SK-N-MC (cell line): ENCODE measurements at regions not wholly inside any gene's neighbourhood (a gene's known extent, or its start where the extent isn't known, plus 50 kb on each side); places are given as distances from the start of the nearest gene placed in this dataset.

Source experiments
- EZH2 ChIP-seq: fragments of 200-600 bp; sonication (generic); IDR thresholded peaks from one replicate; pipeline ENCODE4 v1.6.1; 2017; ENCODE audit warnings: antibody characterized with exemption
- POLR2AphosphoS5 ChIP-seq: IDR thresholded peaks from 2 replicates; pipeline ENCODE4 v1.6.1; 2012; ENCODE audit warnings: mild to moderate bottlenecking, low read depth, low read length, borderline replicate concordance

GRCh38 chr5:8598996-8599395 is 730.0 kb downstream of the MTRR start:
- TF ChIP-seq POLR2AphosphoS5 (no peak), EZH2 (no peak)
